Psoas muscle (tissue), 7 donors: ENCODE measurements at regions not wholly inside any gene's neighbourhood (a gene's known extent, or its start where the extent isn't known, plus 50 kb on each side); places are given as distances from the start of the nearest gene placed in this dataset.

Source experiments
- ATAC-seq, 4 donors: fragments of 200-7000 bp; cut with Tn5 transposase; one replicate each; pipeline ENCODE4 v1.9.1; 2020; ENCODE audit warnings: moderate library complexity in 3 of 4, mild to moderate bottlenecking in 2 of 4
- DNase-seq, 2 donors: peaks; one replicate each; pipeline ENCODE4 v3.0.0-alpha.2; 2020
- H3K27ac ChIP-seq: fragments of 200-600 bp; one replicate; pipeline ENCODE4 v1.8.0; 2022
- H3K27me3 ChIP-seq, 3 donors: fragments of 200-600 bp in 1 of 3; one replicate each; pipeline versions ENCODE4 v1.6.1 to v1.8.0; 2013 to 2022; ENCODE audit warnings: low read length in 2 of 3, mild to moderate bottlenecking in 2 of 3, moderate library complexity in 1 of 3; ENCODE audit not compliant: insufficient read depth in 3 of 3
- H3K36me3 ChIP-seq, 2 donors: fragments of 200-600 bp in 1 of 2; one replicate each; pipeline versions ENCODE4 v1.6.1 to v1.8.0; 2013 to 2022; ENCODE audit warnings: low read depth in 1 of 2, mild to moderate bottlenecking in 1 of 2, moderate library complexity in 1 of 2; ENCODE audit not compliant: insufficient read depth in 1 of 2
- H3K4me1 ChIP-seq: fragments of 200-600 bp; one replicate; pipeline ENCODE4 v1.8.0; 2022
- H3K4me3 ChIP-seq: fragments of 200-600 bp; one replicate; pipeline ENCODE4 v1.8.0; 2022; ENCODE audit warnings: mild to moderate bottlenecking
- H3K9me3 ChIP-seq: fragments of 200-600 bp; one replicate; pipeline ENCODE4 v1.8.0; 2022
- WGBS, 3 donors: extraction: QIAGEN DNeasy Blood & Tissue Kit; methylation state at CpG; one replicate each; pipeline versions ENCODE4 v1.1.6 to v1.1.7; 2013; 5-methylcytosine and 5-hydroxymethylcytosine counted together
- intact Hi-C, 2 donors: fragments of 100-400 bp; cut with DNase I; formaldehyde crosslinking; loops; one replicate each; pipeline versions ENCODE4 v1.11.0 to v1.14.2; 2022
- TF ChIP-seq, protein P1 (sequence below): fragments of 200-600 bp; IDR thresholded peaks from one replicate; pipeline ENCODE4 v1.8.0; 2022; ENCODE audit warnings: antibody characterized with exemption
- donor health status: healthy with polysubstance abuse.
- donor health status: DM: no; HTN: no; CAD: no; lungs with moderate emphysema.
- donor health status: Bipolar disorder and iron deficiency.
- donor health status: healthy.
- donor health status: DM: yes; HTN: yes; CAD: no.
- donor health status: DM: no; HTN: no; CAD: no.
- donor health status: DM: yes; HTN: yes; CAD: no.

DNA sequence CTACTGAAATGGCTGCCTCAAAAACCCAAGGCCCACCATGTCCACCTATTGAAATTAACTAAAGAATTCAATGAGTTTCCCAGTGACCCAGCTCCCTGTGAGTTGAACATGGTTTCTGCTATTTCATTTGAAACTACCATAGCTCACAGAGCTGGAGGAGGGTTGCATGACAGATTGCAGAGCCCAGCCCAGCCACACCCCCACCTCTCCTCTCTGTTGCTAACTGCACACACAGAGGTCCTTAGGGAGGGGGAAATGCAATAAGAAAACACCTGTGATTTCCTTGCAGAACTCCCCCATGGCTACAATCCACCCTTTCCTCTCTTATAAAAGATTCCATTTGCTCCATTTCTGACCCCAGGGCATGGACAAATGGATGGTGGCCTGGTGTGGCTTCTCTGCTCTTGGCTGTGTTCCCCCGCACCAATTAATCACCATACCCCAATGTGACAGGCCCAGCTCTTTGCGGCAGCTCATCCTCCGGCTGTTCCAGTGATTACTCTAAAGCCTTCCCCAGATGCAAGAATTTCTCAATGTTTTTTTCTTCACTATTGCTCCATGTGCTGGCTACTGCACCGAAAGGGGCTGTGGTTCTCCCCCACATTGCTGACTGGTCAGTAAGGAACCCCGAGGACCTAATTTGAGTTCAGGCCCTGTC, 208.4 kb upstream of the KBTBD8 start:
- ATAC-seq (peak in 3 of 4 donors; percentile 46 to 86 (median 48)), DNase-seq (peak in 1 of 2 donors; percentile 65)
- TF ChIP-seq, protein P1, sequence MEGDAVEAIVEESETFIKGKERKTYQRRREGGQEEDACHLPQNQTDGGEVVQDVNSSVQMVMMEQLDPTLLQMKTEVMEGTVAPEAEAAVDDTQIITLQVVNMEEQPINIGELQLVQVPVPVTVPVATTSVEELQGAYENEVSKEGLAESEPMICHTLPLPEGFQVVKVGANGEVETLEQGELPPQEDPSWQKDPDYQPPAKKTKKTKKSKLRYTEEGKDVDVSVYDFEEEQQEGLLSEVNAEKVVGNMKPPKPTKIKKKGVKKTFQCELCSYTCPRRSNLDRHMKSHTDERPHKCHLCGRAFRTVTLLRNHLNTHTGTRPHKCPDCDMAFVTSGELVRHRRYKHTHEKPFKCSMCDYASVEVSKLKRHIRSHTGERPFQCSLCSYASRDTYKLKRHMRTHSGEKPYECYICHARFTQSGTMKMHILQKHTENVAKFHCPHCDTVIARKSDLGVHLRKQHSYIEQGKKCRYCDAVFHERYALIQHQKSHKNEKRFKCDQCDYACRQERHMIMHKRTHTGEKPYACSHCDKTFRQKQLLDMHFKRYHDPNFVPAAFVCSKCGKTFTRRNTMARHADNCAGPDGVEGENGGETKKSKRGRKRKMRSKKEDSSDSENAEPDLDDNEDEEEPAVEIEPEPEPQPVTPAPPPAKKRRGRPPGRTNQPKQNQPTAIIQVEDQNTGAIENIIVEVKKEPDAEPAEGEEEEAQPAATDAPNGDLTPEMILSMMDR, result no peak
- H3K36me3 ChIP-seq, result no peaks in the 10 kb centered on the region
- no peak overlapping the region for H3K4me3 ChIP-seq
- H3K27ac ChIP-seq, result no peak overlapping the region
- H3K9me3 ChIP-seq, result no peaks in the 10 kb centered on the region
- intact Hi-C loops, result no loop called here
- no peaks in the 10 kb centered on the region for H3K27me3 ChIP-seq
- 52 to 63% (median 60%) methylated on average over 5 of the region's 5 CpGs for WGBS, 3 donors
- H3K4me1 ChIP-seq, result no peaks in the 10 kb centered on the region

- TF ChIP-seq, protein P1, result no peak
- H3K4me1 ChIP-seq, result no peaks in the 10 kb centered on the region
- intact Hi-C loops, result no loop called here
- ATAC-seq (no peak), DNase-seq (no peak)
- no peaks in the 10 kb centered on the region for H3K36me3 ChIP-seq
- H3K9me3 ChIP-seq, result no peaks in the 10 kb centered on the region
- H3K27me3 ChIP-seq, result no peaks in the 10 kb centered on the region
- H3K4me3 ChIP-seq, result no peak overlapping the region
- no peak overlapping the region for H3K27ac ChIP-seq
Measured at GRCh38 chr3:66792086-66792485, 206.0 kb upstream of the KBTBD8 start.

GRCh38 chr3:66795365-66795764, 202.7 kb upstream of the KBTBD8 start:
- no peaks in the 10 kb centered on the region for H3K36me3 ChIP-seq
- DNase-seq, result no peak
- TF ChIP-seq, protein P1, result no peak
- no peak for ATAC-seq
- H3K4me3 ChIP-seq, result no peak overlapping the region
- 65 to 75% (median 69%) methylated on average over 4 of the region's 4 CpGs for WGBS, 3 donors
- intact Hi-C loops, result no loop called here
- H3K27me3 ChIP-seq, result no peaks in the 10 kb centered on the region
- no peaks in the 10 kb centered on the region for H3K9me3 ChIP-seq
- H3K27ac ChIP-seq, result no peak overlapping the region
- H3K4me1 ChIP-seq, result no peaks in the 10 kb centered on the region

DNA sequence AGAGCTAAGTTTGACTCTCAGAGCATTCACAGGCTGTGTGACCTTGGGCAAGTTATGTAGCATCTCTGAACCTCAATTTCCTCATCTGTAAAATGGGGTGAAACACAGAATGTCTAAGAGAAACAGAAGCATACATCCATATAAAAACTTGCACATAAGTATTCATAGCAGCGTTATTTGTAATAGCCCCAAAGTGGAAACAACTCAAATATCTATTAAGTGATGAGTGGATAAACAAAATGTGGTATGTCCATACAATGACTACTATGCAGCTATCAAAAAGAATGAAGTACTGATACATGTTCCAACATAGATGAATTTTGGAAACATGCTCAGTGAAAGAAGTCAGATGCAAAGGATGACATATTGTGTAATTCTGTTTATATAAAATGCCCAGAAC, 201.8 kb upstream of the KBTBD8 start:
- Histone ChIP-seq H3K9me3 (no peaks in the 10 kb centered on the region), H3K4me1 (no peaks in the 10 kb centered on the region), H3K27me3 (no peaks in the 10 kb centered on the region), H3K36me3 (no peaks in the 10 kb centered on the region), H3K4me3 (no peak overlapping the region), H3K27ac (no peak overlapping the region)
- DNase-seq (no peak), ATAC-seq (no peak)
- WGBS, 3 donors, result 97 to 99% (median 98%) methylated on average over 1 of the region's 1 CpG
- TF ChIP-seq, protein P1, result no peak
- intact Hi-C loops, result no loop called here
